Ovary (tissue), 3 donors: ENCODE measurements at regions not wholly inside any gene's neighbourhood (a gene's known extent, or its start where the extent isn't known, plus 50 kb on each side); places are given as distances from the start of the nearest gene placed in this dataset.

Experiments used
- EP300 ChIP-seq: sonication (generic); formaldehyde crosslinking; IDR thresholded peaks from one replicate; pipeline ENCODE4 v1.6.1; 2017; ENCODE audit warnings: antibody characterized with exemption
- POLR2A ChIP-seq: fragments of 450-650 bp; IDR thresholded peaks from one replicate; pipeline ENCODE4 v1.6.1; 2017; ENCODE audit warnings: antibody characterized with exemption, mild to moderate bottlenecking, moderate library complexity
- TF ChIP-seq, protein P1 (sequence below), 3 donors: fragments of 450-650 bp in 2 of 3; fragments of 200-600 bp in 1 of 3; IDR thresholded peaks; one replicate each; pipeline versions ENCODE4 v1.5.1 to v1.8.0; 2016 to 2022; ENCODE audit warnings: antibody characterized with exemption in 3 of 3, mild to moderate bottlenecking in 1 of 3
- donor health status: DM: no; HTN: no; CAD: no.

DNA sequence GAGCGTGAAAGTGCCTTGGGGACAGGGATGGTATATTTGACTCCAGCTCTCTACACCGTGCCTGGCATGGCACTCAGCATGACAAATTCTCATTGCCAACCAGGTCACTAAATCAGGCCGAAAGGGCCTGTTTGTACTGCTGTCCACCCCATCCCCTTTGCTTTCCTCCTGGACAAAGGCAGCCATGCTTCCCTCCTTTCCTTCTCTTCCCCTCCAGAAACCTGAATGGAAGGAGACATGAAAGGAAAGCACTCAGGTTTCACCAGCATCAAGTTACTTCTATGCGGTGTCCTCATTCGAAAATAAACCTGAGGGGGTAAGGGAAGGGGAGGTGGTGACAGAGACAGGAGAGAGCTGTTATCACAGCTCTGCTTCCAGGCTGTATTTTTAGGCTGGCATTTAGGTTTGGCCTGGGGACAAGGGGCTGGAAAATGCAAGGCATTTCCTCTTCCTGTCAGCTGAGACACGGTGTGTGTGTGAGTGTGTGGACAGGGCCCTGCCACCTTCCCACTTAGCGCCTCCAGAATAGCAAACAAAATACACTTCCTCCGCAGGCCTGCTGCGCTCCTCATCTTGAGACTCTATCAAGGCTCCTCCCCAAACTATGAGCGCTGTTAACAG lies 79.9 kb upstream of the COL13A1 start:
- TF ChIP-seq, protein P1, sequence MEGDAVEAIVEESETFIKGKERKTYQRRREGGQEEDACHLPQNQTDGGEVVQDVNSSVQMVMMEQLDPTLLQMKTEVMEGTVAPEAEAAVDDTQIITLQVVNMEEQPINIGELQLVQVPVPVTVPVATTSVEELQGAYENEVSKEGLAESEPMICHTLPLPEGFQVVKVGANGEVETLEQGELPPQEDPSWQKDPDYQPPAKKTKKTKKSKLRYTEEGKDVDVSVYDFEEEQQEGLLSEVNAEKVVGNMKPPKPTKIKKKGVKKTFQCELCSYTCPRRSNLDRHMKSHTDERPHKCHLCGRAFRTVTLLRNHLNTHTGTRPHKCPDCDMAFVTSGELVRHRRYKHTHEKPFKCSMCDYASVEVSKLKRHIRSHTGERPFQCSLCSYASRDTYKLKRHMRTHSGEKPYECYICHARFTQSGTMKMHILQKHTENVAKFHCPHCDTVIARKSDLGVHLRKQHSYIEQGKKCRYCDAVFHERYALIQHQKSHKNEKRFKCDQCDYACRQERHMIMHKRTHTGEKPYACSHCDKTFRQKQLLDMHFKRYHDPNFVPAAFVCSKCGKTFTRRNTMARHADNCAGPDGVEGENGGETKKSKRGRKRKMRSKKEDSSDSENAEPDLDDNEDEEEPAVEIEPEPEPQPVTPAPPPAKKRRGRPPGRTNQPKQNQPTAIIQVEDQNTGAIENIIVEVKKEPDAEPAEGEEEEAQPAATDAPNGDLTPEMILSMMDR (IDR thresholded peaks at IDR 0.05): no peak
- TF ChIP-seq EP300 (no peak), POLR2A (no peak)
